Esophagus muscularis mucosa (tissue), 4 donors: ENCODE measurements at regions not wholly inside any gene's neighbourhood (a gene's known extent, or its start where the extent isn't known, plus 50 kb on each side); places are given as distances from the start of the nearest gene placed in this dataset.

Experiments
- DNase-seq: peaks from one replicate; pipeline ENCODE4 v3.0.0-alpha.2; 2017; ENCODE audit errors: extremely low spot score
- H3K27ac ChIP-seq, 4 donors: fragments of 200-600 bp; sonication (generic); replicated peaks in 1 of 4; 1 replicate in 3 of 4; 2 replicates in 1 of 4; pipeline ENCODE4 v1.5.1; 2016 to 2019; ENCODE audit warnings: mild to moderate bottlenecking in 1 of 4
- H3K27me3 ChIP-seq, 4 donors: fragments of 200-600 bp; sonication (generic); one replicate each; pipeline versions ENCODE4 v1.5.1 to v1.6.0; 2016 to 2019
- H3K36me3 ChIP-seq, 4 donors: fragments of 200-600 bp; sonication (generic); one replicate each; pipeline ENCODE4 v1.5.1; 2016 to 2019
- H3K4me1 ChIP-seq, 4 donors: fragments of 200-600 bp; sonication (generic); one replicate each; pipeline ENCODE4 v1.5.1; 2016 to 2019
- H3K4me3 ChIP-seq, 4 donors: fragments of 200-600 bp; sonication (generic); 1 replicate in 2 of 4; 2 replicates in 2 of 4; pipeline ENCODE4 v1.5.1; 2016 to 2019; ENCODE audit warnings: mild to moderate bottlenecking in 4 of 4, moderate library complexity in 1 of 4
- H3K9me3 ChIP-seq, 4 donors: fragments of 200-600 bp; sonication (generic); 1 replicate in 3 of 4; 2 replicates in 1 of 4; pipeline ENCODE4 v1.5.1; 2016 to 2019
- CTCF ChIP-seq, 3 experiments: fragments of 200-600 bp in 2 of 3; fragments of 450-650 bp in 1 of 3; sonication (generic) in 2 of 3; IDR thresholded peaks; one replicate each; pipeline ENCODE4 v1.5.1; 2017 to 2019; ENCODE audit warnings: antibody characterized with exemption in 3 of 3, mild to moderate bottlenecking in 2 of 3, moderate library complexity in 1 of 3
- EP300 ChIP-seq: sonication (generic); formaldehyde crosslinking; IDR thresholded peaks from one replicate; pipeline ENCODE4 v1.6.1; 2017; ENCODE audit warnings: antibody characterized with exemption
- POLR2A ChIP-seq: fragments of 450-650 bp; IDR thresholded peaks from one replicate; pipeline ENCODE4 v1.6.1; 2017; ENCODE audit warnings: antibody characterized with exemption, moderate library complexity, mild to moderate bottlenecking, low read depth
- POLR2AphosphoS5 ChIP-seq, 2 donors: sonication (generic); formaldehyde crosslinking; IDR thresholded peaks; one replicate each; pipeline ENCODE4 v1.6.1; 2017; ENCODE audit warnings: antibody characterized with exemption in 2 of 2
- WGBS: methylation state at CpG from one replicate; pipeline ENCODE4 v1.1.5; 2018; 5-methylcytosine and 5-hydroxymethylcytosine counted together
- intact Hi-C: fragments of 100-400 bp; cut with DNase I; formaldehyde crosslinking; loops from one replicate; pipeline ENCODE4 v1.15.1; 2023

DNA sequence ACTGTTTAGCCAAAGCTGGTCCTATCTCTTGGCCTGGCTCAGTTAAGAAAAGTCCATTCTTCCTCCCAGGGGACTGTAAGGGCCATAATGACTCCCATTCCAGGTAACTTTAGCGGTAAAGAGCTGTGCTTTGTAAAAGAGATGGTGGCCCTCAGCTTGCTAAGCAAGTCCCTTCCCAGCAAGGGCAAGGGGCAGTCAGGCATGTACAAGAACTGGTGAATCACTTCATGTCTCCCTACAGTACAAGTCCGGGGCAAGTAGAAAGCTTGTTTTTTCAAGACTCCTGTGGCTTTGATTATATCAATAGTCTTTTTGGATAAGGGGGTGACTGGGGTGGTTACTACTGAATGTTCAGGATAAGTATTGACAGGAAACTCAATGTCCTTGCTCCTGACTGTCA is 88.9 kb downstream of the SLC25A15 start:
- intact Hi-C loops = no loop called here
- Histone ChIP-seq H3K27me3 (no peaks in the 10 kb centered on the region), H3K4me3 (no peak overlapping the region), H3K27ac (no peak overlapping the region), H3K9me3 (peaks cover 0 to 36% (median 26%) of the 10 kb centered on the region in 4 donors), H3K4me1 (peaks cover 0 to 3% (median 0%) of the 10 kb centered on the region in 4 donors), H3K36me3 (peaks cover 4 to 52% (median 42%) of the 10 kb centered on the region in 4 donors)
- no peak for DNase-seq
- 94% methylated on average over 2 of the region's 2 CpGs for WGBS
- TF ChIP-seq POLR2AphosphoS5 (IDR thresholded peaks at IDR 0.05) = no peak
- TF ChIP-seq POLR2A = no peak
- no peak for TF ChIP-seq EP300
- TF ChIP-seq CTCF (IDR thresholded peaks at IDR 0.05) = no peak

DNA sequence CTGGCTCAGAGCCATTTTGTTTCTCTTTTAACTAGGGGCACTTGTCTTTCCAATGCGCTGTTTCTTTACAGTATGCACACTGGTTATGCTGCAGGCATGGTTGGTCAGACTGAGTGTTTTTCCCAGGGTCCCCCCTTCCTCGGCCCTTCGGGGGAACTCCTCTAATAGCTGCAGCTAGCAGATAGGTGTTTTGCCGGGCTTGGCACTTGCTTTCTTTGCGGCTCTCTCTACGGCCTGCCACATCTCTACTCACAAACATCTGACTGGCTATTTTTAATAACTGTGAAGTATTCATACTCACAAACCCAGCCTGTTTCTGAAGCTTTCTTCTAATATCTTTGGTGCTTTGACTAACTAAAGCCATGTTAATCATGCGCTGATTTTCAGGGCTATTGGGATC is 89.4 kb downstream of the SLC25A15 start:
- TF ChIP-seq CTCF (IDR thresholded peaks at IDR 0.05) (no peak), EP300 (no peak), POLR2AphosphoS5 (IDR thresholded peaks at IDR 0.05) (no peak), POLR2A (no peak)
- Histone ChIP-seq H3K36me3 (peaks cover 4 to 47% (median 38%) of the 10 kb centered on the region in 4 donors), H3K4me1 (peaks cover 0 to 3% (median 0%) of the 10 kb centered on the region in 4 donors), H3K4me3 (no peak overlapping the region), H3K9me3 (peaks cover 0 to 31% (median 22%) of the 10 kb centered on the region in 4 donors), H3K27ac (no peak overlapping the region), H3K27me3 (no peaks in the 10 kb centered on the region)
- 98% methylated on average over 7 of the region's 7 CpGs for WGBS
- intact Hi-C loops = no loop called here
- no peak for DNase-seq
